GM10266 (cell line): ENCODE measurements at regions not wholly inside any gene's neighbourhood (a gene's known extent, or its start where the extent isn't known, plus 50 kb on each side); places are given as distances from the start of the nearest gene placed in this dataset.

Experiments used
- DNase-seq: peaks from one replicate; pipeline ENCODE4 v3.0.0; 2012; ENCODE audit errors: extremely low spot score
- TF ChIP-seq, protein P1 (sequence below): IDR thresholded peaks from 2 replicates; pipeline ENCODE4 v1.5.1; 2012; ENCODE audit warnings: mild to moderate bottlenecking, low read depth; ENCODE audit not compliant: control insufficient read depth, insufficient read depth; ENCODE audit errors: missing control alignments

DNA sequence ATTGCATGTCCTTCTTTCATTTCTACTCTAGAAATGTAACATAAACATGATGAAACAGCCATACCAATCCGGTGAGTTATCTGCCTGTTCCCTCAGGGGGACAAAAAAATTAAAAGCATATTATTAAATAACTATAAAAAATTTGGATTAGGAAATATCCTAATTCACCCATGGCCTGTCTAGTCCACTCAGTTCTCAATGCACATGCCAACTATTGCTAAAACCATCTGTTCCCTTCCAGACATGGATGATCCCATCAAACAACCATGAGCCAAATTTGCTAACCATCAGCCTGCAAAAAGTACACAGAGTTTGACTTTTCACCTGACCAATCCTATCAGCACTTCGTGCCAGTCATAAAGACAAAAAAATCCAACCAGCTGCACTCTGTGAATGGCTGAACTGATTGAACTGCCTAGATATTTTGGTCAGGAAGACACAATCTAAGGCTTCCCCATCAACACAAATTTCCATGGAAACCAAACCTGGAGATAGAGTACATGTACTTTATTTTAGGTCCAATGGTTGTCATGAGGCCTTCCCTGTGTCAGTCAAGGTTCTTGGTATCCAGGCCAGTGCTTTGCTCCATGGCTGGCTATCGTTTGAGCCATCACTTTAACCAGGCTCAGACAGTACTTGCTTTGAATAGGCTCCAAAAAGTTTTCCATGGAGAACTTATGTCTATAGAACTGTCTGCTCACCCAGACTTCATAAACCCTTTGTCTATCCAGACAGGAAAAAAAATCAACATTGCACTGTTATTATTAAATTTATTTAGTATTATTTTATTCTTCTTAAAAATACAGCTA, 570.8 kb downstream of the LTN1 start:
- DNase-seq: no peak
- TF ChIP-seq, protein P1, sequence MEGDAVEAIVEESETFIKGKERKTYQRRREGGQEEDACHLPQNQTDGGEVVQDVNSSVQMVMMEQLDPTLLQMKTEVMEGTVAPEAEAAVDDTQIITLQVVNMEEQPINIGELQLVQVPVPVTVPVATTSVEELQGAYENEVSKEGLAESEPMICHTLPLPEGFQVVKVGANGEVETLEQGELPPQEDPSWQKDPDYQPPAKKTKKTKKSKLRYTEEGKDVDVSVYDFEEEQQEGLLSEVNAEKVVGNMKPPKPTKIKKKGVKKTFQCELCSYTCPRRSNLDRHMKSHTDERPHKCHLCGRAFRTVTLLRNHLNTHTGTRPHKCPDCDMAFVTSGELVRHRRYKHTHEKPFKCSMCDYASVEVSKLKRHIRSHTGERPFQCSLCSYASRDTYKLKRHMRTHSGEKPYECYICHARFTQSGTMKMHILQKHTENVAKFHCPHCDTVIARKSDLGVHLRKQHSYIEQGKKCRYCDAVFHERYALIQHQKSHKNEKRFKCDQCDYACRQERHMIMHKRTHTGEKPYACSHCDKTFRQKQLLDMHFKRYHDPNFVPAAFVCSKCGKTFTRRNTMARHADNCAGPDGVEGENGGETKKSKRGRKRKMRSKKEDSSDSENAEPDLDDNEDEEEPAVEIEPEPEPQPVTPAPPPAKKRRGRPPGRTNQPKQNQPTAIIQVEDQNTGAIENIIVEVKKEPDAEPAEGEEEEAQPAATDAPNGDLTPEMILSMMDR: no peak

- TF ChIP-seq, protein P1: no peak
- no peak for DNase-seq
These were observed 572.9 kb downstream of the LTN1 start for GRCh38 chr21:28419811-28420210.

- DNase-seq: no peak
These were observed 573.8 kb downstream of the LTN1 start for GRCh38 chr21:28418726-28419514.

DNA sequence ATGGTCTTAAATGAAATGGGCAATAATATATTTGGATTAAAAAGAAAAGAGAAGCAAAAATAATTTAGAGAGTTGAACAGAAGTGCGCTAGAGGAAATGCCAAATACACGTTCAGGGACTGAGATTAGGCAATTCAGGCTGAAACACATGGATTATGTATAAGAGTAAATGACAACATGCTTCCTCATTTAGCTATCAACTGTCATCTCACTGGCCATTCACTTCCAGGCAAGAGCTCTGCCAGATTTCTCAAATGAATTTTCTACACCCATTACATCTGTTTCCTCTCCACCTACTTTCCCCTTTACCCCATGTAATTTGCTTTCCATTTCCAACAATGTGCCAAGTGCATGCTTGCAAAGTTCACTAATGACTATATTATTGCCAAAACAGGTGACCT, 582.4 kb downstream of the LTN1 start:
- no peak for DNase-seq
- TF ChIP-seq, protein P1: no peak

More at GRCh38 chr21:28418726-28419514, 573.8 kb downstream of the LTN1 start:
- TF ChIP-seq, protein P1: no peak

- TF ChIP-seq, protein P1: no peak
- no peak for DNase-seq
These were observed 590.1 kb downstream of the LTN1 start for GRCh38 chr21:28402616-28402989.

DNA sequence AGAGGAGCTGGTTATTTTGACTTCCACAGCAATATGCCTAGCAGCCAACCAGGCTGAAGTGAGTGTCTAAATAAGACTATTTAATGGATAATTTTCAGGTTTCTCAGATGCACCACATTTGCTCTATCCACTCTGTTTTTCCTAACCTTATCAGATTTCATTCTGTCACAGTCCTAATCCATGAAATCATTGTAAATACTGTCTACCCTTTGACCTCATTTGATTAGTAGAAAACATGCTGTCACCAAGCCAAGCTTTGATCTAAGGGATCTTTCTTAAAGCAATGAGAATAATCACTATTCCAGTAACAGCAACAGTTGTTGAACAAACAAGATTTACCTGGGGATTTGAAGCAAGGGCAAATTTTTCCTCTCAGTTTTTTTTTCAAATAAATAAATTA, 595.6 kb downstream of the LTN1 start:
- TF ChIP-seq, protein P1: no peak
- DNase-seq: no peak

GRCh38 chr21:28396421-28396820, 596.3 kb downstream of the LTN1 start:
- DNase-seq: no peak
- TF ChIP-seq, protein P1: no peak
